ENCODE measurements at regions not wholly inside any gene's neighbourhood (a gene's known extent, or its start where the extent isn't known, plus 50 kb on each side); places are given as distances from the start of the nearest gene placed in this dataset.
A peak's percentile ranks its signal among the peaks of the same experiment; 100 is the strongest.

DNA sequence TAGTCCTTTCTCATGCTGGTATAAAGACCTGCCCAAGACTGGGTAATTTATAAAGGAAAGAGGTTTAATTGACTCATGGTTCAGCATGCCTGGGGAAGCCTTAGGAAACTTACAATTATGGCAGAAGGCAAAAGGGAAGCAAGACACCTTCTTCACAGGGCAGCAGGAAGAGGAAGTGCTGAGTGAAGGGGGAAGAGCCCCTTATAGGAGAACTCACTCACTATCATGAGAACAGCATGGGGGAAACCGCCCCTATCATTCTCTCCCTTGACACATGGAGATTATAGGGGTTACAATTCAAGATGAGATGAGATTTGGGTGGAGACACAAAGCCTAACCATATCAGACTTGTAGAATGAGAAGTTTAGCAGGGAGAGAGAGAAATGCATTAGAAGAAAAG is 373.3 kb upstream of the DIAPH2 start:
- no peak for DNase-seq

DNA sequence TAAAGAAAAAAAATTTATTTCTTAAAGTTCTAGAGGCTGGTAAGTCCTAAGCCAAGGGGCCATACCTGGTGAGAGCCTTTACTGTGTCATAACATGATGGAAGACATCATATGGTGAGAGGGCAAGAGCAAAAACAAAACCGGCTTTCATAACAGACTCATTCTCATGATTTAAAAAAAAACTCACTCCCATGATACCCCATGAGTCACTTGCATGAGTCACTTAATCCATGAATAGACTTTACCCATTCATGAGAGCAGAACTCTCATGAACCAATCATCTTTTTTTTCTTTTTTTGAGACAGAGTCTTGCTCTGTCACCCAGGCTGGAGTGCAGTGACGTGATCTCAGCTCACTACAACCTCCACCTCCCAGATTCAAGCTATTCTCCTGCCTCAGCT is 369.7 kb upstream of the DIAPH2 start:
- no peak for DNase-seq

DNA sequence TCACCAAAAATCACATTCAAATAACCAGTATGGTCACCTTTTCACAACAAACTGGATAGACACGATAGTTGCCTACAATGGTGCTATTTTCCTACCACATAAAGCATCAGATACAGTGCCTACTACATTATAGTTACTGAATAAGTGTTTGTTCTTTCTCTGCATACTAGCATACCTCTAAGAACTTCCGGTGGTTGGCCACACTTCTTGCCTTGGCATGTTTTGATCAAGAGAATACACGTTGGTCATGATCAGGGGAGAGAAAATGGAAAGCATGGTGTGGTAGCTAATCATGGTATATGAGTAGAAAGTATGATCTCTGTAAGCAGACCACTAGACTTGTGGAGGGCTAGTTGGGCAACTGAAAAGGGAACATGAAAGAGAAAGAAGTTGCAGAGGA is 322.8 kb upstream of the DIAPH2 start:
- no peak for DNase-seq

DNA sequence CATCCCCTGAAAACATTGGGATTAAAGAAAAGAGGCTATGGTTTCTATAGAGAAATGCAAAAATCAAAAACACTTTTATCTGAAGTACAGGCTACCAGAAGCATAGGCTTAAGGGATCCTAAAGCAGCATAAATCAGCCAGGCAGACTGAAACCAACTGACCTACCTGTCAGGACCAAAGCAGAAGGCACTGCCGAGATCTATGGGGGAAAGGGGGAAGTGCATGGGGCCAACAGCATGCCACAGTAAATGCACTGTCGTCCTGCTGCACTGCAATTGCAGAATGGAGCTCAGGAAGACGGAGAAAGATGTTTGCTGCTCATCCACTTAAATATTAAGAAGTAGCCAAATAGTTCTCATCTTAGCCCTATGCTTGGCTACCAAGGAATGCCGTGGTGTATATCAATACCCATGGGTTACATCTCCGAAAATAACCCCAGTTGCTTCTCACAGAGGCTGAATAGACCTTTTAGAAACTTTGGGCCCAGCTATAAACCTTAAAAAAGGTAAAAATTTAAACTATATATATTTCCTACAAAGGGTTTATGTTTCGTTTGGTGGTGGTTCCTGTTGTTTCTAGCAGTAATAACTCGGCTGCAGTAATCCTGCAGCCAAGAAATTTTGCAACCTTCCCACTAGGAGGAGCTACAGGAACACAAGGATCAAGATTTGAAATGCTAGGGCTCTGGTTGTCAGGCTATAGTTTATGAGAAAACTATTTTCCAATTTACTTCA is 312.2 kb upstream of the DIAPH2 start:
- DNase-seq = peak; percentile 63

DNA sequence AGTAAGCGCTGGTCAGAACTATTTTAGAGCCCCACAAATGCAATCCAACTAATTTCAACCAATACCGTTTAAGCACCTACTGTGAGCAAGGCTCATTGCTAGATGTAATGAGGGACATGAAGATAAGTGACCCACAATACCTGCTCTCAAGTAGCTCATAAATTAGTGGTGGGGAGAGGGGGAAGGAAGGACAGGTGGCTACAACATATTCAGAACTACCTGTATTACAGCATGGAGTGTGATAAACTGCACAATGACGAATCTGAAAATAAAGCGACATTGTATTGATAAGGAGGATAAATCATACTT is 311.6 kb upstream of the DIAPH2 start:
- DNase-seq = no peak

DNA sequence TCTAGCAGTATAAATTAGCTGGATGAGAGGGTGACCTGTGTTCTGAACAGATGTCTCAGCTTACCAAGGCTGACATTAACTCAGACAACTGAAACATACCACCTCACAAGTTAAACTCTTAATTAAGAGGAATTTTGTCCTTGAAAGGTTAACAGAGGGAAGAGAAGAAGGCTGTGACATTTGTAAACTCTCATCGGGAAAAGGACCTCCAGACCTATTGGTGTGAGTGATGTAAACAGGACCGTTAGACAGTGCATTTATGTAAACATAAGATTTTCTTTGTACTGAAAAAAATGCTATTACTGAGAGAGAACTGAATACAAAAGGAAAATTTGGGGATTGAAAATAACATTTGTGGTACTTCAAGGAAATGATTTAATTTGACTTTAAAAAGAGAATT is 308.4 kb upstream of the DIAPH2 start:
- DNase-seq = no peak

DNA sequence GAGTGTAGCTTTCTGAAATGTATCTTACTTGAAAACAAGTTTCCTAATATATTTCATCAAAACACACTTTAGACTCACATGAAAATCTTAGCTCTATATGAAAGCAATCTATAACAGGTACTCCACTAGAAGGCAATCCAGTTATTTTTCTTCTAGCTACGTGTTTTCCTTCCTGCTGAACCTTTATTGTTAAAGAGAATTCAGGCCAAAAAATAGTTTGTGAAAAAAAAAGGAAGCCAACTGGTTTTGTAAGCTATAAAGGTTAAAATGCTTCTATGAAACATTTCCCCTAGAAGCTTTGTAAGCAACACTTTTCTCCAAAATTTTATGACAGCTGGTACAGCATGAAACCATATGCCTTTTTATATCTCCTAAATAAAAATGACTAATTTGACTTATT is 304.7 kb upstream of the DIAPH2 start:
- DNase-seq = no peak

DNA sequence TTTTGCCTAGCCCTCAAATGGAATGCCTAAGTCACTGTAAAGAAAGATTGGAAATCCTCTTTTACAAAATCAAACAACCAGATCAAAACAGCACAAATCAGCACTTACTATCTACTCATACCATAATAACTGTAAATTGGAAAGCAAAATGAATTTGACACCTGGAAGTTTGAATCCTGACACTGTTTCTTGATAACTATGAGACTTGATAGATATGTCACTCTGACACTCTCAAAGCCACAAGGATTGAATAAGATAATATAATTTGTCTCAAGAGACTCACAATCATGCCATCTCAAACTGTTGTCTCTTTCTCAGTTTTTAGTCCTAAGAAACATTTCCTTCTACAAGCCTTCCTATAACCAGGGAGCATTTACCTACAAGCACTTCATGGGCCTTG is 302.6 kb upstream of the DIAPH2 start:
- DNase-seq = no peak

DNA sequence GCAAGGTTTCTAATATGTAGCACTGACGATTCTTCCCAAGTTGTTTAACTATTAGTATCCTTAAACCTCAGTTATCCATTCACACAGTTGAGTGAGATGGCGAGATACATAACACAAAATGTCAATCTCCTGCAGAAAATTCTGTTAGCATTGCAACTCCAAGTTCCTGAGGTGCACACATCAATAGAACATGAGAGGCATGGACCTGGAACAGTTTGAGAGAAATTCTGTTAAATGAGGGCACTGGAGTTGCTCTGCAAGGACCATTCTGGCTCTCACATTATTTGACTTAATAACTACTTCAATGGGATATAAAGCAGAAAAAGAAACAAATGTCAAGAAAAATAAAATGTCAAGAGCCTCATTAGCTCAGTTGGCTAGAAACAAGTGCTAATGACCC is 301.2 kb upstream of the DIAPH2 start:
- DNase-seq = no peak

DNA sequence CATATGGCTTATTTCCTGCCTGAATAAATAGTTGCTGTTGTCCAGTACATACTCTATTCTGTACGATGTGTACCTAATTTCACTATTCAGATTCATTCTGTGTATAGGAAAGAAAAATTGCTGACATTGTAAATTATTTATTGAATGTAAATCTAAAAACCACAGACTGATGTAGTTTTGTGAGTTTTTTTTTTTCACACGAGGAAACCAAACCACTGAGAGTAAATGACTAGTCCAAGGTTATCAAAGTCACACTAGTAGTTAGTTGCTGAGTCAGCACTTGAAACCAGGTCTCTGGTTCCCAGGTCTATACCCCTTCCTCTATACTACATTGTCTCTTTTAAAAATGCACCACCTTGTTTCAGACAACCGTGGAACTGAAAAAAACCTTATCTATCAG is 298.3 kb upstream of the DIAPH2 start:
- DNase-seq = no peak

DNA sequence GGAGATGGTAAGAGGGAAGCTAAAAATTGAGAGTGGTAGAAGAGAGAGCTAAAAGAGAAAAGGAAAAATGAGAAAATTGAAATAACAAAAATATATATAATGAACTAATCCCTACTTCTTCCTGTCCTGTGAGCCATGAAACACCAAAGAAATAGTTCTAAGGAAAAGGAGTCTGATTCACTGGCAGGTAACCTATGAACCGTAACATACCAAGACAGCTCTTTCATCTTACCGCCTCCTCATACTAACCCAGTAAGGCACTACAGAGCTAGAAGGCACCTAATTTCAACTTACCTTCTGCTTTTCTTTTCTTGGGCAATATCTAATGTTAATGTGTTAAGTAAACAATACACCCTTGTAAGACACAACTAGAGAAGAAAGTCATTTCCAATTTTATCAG is 297.7 kb upstream of the DIAPH2 start:
- no peak for DNase-seq

DNA sequence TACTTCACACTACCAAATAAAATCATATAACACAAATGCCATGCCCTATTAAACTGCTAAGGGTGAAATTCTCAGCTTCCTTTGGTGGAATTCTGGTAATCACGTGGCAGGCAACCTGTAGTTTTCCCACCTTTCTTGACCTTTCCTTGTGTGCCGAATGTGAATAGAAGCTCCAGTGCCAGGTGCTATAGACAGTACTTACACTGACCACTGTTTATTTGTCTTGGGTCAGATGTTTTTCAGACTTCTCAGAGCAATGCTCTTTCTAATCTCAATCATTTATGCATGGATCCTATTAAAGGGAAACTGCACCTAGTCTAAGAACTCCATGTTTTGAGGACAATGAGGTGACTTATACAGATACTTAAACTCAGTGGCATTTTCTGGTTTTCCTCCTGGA is 296.8 kb upstream of the DIAPH2 start:
- no peak for DNase-seq

DNA sequence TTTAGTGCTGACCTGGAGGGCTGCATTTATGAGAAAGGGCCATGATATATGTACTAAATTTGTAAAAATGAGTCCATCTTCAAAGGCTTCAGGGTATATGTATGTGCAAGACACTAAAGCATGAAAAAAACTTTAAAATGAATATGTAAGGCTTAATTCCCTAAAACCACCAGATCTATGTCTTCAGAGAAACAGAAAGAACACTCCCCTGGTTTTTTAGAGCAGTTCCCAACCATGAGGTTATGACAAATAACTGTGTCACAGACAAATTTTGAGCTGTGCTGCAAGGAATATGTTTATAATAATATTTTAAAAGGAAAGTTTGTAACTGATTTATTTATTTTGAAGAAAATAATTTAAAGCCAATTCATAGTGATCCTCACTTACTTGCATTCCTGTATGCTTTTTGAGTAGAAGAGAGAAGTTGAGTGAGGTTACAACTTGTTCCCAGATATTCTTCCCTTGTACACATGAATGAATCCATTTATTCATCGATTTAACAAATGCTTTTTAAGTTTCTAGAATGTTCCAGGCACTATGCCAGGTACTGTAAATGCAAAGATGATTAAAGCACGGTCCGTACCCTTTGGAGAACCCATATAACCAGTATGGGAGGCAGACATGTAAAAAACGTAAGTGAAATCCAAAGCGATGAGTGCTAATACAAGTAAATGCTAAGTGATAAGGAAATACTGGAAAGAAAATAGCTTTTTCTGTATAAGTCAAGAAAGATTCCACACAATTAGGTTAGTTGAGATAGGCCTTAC is 295.2 kb upstream of the DIAPH2 start:
- no peak for DNase-seq

DNA sequence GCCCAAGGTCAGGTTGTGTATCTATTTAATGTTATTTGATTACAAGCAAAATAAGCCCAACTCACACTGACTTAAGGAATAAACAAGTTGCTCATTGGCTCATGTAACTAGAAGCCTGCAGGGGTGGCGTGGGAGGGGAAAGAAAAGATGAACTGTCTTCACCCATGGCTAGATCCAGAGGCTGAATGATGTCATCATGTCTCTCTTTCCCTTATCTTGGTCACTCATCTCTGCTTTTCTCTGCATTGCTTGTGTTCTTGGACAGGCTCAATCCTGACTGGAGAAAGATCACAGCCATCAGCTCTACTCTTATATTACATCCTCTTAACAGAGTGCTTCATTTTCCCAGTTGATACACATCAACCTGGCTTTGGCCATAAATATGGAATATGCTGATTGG is 290.0 kb upstream of the DIAPH2 start:
- DNase-seq = no peak

DNA sequence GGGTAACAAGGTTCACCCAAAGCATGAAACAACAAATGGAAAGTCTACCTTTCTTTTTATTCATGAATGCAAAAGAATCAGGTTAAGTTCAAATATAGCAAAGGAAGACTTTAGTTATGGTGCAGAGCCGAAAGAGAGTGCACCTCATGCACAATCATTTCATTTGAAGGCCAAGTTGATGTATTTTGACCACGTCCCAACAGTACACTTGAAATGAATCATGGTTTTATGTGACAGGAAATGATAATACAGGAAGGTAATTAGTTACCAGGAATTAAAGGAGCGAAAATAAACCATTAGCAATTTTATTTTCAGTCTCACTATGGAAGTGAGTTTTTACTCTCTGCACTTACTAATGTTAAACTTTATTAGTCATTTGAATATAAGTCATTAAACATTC is 281.2 kb upstream of the DIAPH2 start:
- DNase-seq = no peak

DNA sequence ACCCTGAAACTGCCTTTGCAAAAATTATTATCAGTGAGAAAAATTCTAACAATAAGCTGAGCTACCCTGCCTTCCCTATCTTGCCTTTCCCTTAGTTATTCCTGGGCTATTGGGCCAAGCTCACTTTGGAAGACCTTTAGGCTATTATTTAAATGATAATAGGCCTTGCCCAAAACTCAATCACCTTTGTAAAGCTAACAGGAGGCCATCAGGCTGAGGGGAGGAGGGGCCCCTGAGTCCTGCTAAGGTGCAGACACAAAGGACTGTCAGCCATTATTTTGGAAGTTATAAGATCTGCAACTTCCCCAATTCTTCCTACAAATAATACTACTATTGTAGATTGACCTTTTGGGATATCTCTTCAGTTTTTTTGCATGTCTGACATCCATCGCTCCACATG is 278.8 kb upstream of the DIAPH2 start:
- DNase-seq = no peak

DNA sequence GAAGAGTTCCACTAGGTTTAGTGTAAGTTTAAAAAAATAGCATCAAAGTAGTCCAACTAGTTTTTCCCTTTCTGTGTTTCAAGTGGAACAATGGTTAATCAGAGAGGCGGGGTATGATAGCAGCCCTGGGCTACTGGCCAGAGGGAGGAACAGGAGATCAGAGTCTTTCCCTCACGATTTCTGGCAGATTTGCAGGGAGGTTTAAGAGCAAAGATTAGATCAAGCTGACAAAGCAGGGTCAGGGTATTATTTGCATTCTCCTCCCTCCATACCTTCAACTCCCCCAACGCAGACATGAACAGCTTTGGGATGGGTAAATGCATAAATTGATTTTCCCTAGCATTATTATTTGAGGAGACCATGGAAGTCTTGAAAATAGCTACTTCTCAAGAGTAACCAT is 277.6 kb upstream of the DIAPH2 start:
- DNase-seq = no peak

DNA sequence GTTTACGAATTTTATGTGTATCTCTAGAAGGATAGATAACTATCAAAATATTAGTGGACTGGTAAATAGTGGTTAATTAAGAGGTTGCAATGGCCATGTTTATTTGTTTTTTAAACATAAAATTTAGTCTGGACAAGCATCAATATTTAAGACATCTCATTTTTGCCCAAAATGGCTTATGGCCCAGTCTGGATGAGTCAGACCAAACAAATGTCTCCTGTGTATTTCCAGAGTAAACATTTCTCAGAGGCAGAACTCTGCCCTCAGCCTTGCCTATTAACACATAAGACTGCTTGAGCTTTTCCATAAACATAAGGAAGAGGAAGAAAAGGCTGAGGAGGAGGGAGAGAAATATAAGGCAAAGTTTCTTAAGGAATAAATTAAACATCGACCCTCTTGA is 277.1 kb upstream of the DIAPH2 start:
- DNase-seq = no peak

DNA sequence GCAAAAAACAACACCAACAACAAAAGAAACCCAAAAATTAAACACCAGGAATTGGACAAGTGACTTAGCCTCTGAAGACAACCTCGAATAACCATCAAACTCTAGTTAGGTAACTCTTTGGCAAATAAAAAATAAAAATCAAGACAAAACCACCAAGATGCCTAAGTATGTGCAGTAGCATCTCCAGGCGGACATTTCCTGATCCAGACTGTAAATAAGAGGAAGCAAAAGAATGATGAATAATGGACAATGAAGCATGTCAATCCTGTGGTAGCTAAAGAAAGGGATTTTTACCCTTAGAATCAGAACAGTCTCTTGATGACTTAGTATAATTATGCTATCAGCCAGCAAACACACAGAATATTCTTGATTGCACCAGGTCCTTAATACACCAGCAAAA is 276.7 kb upstream of the DIAPH2 start:
- DNase-seq = no peak

DNA sequence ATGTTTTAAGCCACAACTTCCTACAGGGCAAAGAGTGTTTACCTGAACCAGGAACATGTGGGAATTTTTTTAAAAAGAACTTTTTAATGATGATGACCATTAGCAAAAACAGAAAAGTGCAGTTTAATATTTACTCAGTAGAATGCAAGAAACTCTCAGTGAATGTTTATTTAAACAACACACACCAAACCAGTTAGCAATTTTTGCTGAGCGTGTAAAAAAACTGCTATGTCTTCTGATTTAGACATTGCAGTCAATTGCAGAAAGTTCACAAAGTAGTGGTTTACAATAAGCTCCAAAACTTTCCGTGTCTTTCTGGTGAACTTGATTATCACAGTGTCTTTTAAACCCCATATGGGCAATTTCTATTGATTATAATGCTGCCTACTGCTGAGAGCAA is 273.7 kb upstream of the DIAPH2 start:
- no peak for DNase-seq

DNA sequence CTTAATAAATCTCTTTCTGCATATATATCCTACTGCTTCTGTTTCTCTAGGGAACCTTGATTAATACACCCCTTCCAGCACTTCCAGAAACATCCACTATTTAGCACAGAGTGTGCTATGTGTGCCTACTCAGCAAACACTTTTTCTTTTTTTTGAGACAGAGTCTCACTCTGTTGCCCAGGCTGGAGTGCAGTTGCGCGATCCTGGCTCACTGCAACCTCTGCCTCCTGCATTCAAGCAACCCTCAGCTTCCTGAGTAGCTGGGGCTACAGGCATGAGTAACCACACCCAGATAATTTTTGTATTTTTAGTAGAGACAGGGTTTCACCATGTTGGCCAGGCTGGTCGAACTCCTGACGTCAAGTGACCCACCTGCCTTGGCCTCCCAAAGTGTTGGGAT is 266.9 kb upstream of the DIAPH2 start:
- DNase-seq = no peak

DNA sequence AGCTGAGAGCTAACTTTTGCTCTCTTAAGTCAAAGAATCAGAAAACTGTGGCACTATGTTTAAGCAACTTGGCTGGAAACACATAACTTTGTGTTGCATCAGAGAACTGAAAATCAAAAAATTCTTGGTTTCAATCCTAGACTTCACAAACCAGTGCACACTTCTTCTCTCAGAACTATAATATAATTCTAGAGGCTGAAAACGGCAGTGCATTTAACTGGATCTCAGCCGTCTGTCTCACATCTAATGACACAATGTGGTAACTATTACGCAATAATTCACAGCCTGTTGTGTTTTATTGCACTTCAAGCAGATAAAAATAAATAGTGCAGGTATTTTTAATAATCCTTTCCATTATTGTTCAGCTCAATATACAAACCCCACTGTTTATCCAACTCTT is 260.6 kb upstream of the DIAPH2 start:
- peak; percentile 36 for DNase-seq

DNA sequence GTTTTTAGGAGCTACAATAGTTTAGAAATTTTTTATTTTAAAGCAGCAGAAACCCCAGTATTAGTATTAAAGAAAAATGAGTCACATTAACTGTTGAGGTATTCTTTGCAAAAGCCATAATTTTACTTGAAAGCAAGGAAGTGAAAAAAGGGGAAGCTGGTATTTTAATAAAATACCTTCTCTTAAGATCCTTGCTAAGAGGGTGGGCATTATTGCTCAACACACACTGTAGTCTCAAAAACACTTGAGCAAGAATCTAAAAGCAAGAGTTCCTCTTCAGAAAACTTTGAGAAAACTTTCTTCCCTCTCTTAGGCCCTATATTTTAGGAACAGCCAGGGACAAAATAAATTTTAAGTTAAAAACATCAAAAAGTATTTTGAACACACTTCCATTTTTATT is 259.4 kb upstream of the DIAPH2 start:
- DNase-seq = peak; percentile 62

DNA sequence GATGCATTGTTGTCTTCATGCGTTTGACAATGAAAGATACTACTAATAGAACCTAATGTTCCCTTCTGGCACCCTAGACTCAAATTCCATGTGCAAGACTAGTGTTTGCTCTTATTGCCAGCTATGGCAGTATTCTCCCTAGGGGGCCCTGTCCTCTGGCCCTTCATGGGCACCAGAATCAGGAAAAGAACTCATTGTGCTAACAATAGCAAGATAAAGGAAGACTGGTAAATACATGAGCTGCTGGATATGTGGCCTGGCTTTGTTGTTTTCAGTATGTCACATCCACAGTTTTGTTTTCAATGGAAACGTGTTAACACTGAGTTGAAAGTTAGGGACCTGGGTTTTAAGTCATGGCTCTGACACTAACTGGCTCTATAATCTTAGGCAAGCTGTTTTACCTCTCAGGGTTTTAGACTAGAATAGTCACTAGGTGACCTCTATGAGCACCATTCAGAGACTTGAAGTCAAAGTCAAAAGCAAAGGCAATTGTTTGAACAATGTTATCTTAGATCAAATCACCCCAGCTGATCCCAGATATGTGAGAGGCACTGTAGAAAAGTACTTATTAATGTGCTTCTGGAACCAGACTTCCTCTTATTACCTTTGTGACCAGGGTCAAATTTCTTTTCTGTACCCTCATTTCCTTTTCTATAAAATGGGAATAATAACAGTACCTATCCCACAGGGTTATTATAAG is 253.7 kb upstream of the DIAPH2 start:
- DNase-seq = no peak

DNA sequence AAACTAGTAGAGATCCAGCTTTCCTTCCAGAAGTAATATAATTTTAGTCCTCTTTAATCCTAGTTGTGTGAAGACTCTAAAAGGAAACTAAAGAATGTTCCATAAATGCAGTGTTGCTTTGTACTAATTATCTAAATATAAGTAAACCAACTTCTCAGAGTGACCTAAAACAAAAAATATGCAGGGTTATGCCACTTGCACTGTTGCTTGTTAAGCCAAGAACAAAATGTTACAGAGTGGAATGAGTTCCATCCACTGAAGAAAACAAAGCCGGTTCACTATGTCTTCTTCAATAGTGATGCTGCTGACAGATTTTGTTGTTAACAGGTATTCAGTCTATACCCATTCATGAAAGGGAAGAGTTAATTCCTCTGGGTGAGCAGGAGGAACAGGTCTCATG is 252.0 kb upstream of the DIAPH2 start:
- no peak for DNase-seq
